ENCODE measurements at regions not wholly inside any gene's neighbourhood (a gene's known extent, or its start where the extent isn't known, plus 50 kb on each side); places are given as distances from the start of the nearest gene placed in this dataset.

DNA sequence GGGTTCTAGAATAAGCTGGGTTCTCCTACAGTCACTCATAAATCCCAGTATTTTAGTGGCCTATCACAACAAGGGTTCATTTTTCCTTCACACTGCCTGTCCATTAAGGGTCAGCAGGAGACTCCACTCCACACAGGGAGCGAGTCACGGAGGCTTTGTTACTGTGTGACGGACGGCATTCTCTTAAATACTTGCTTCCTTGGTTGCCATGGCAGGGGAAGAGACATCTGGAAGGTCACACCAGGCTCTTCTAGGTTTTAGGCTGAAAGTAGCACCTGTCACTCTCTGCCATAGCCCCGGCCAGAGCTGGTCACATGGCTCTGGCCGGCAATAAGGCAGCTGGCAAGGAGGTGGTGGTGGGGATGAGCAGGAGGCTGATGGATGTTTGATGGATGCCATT lies 89.4 kb upstream of the ANKRD34C start:
- no peak for TF ChIP-seq CTCF (IDR thresholded peaks at IDR 0.05)
- TF ChIP-seq POLR2A (IDR thresholded peaks at IDR 0.05), result no peak
- no peak for TF ChIP-seq EP300 (IDR thresholded peaks at IDR 0.05)
